ENCODE measurements at regions not wholly inside any gene's neighbourhood (a gene's known extent, or its start where the extent isn't known, plus 50 kb on each side); places are given as distances from the start of the nearest gene placed in this dataset.
A peak's percentile ranks its signal among the peaks of the same experiment; 100 is the strongest.
"Not testable (repeated sequence)": the region's sequence is repeated elsewhere in the genome, so short reads cannot be mapped to it uniquely, and the experiment has no call there.

DNA sequence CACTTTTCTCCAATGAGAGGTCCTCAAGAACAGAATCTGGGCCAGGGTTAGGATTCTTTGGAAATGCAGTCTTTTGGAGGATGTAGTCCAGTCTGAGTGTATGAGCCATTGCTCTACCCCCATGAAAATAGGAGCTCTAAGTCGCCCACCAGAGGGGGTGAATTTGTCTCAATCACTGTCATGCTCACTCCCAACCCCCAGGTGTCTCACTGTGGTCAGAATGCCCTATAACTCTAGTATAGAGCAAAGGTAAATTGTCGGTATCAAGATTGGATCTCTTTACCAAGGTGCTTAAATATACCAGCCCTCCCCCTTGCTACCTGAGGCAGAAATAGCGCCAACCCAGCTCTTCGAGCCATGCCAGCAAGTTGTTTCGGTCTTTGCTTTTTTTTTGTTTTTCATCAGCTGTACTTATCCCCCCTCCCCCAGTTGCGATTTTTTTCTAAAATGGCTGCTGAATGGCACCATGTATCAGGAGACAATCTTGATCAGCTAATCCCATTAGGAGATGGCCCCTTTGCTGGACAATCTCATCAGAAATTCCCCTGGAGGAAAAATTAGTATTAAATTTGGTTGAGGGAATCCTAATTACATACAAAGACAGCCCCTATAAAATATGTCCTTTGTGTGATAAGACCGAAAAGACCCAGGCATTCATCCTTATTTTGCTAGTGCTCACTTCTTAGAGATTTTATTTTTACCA, 130.7 kb downstream of the EBLN2 start:
- ChIA-PET CTCF (interaction anchor here (0.6 to 0.8 kb wide), 4 partner anchors 170 to 500 kb away, joined by 3 to 12 read pairs (median 8); no protein-coding TSS in a partner anchor), POLR2A (no interaction called here)
- intact Hi-C loops (cut with micrococcal nuclease; ENCODE audit: unreplicated experiment) (no loop called here), in situ Hi-C loops (cut with HindIII; ENCODE audit: low pct_unique_long_range_greater_than_20kb, low sequenced_read_pairs) (no loop called here)
- Histone ChIP-seq H3K36me3 (ENCODE audit: control insufficient read depth, insufficient read depth, low read length) (no peaks in the 10 kb centered on the region), H3K9me3 (ENCODE audit: control insufficient read depth, insufficient read depth, low read depth, low read length) (no peaks in the 10 kb centered on the region), H3K4me3 (ENCODE audit: low read depth in 2 of 2, low read length in 2 of 2) (no peak overlapping the region), H3K4me1 (ENCODE audit: control insufficient read depth, insufficient read depth, low read length) (no peaks in the 10 kb centered on the region), H3K27me3 (ENCODE audit: control insufficient read depth, insufficient read depth, low read length) (no peaks in the 10 kb centered on the region), H3K27ac (ENCODE audit: low read length) (no peak overlapping the region)
- ATAC-seq (no peak), DNase-seq (ENCODE audit: low read depth, low spot score) (no peak)
- TF ChIP-seq, protein P1, sequence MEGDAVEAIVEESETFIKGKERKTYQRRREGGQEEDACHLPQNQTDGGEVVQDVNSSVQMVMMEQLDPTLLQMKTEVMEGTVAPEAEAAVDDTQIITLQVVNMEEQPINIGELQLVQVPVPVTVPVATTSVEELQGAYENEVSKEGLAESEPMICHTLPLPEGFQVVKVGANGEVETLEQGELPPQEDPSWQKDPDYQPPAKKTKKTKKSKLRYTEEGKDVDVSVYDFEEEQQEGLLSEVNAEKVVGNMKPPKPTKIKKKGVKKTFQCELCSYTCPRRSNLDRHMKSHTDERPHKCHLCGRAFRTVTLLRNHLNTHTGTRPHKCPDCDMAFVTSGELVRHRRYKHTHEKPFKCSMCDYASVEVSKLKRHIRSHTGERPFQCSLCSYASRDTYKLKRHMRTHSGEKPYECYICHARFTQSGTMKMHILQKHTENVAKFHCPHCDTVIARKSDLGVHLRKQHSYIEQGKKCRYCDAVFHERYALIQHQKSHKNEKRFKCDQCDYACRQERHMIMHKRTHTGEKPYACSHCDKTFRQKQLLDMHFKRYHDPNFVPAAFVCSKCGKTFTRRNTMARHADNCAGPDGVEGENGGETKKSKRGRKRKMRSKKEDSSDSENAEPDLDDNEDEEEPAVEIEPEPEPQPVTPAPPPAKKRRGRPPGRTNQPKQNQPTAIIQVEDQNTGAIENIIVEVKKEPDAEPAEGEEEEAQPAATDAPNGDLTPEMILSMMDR (IDR thresholded peaks at IDR 0.05) = peak; percentile 11; the same call in 1 of the 2 replicates
- no peak for TF ChIP-seq TCF7L2 (IDR thresholded peaks at IDR 0.05; ENCODE audit: low read depth, low read length)
- BruUV-seq (replicated peaks) = no TSS peak

DNA sequence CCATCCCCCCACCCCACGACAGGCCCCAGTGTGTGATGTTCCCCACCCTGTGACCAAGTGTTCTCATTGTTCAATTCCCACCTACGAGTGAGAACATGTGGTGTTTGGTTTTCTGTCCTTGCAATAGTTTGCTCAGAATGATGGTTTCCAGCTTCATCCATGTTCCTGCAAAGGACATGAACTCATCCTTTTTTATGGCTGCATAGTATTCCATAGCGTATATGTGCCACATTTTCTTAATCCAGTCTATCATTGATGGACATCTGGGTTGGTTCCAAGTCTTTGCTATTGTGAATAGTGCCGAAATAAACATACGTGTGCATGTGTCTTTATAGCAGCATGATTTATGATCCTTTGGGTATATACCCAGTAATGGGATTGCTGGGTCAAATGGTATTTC, 132.5 kb downstream of the EBLN2 start:
- intact Hi-C loops (cut with micrococcal nuclease; ENCODE audit: unreplicated experiment) = not testable (repeated sequence)

DNA sequence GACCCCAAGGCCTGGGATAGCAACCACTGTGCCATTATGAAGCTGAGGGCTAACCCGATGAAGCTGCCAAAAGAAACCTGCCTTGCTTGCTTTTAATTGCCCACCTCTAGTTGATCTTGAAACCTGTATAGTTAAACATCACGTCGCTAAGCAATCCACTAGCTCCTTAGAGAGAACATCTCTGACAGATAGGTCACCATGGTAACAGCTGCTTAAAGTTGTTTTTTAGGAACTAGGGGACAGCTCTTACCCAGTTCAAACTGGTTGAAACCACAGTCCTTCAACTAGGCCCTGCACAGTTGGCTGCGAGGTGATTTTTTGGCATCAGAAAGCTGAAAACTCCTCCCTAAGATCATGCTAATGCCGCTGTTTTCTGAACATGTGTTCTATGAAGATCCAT, 135.7 kb downstream of the EBLN2 start:
- intact Hi-C loops (cut with micrococcal nuclease; ENCODE audit: unreplicated experiment) = no loop called here

More for the DNA sequence above, 132.5 kb downstream of the EBLN2 start:
- POLR2A ChIA-PET; H3K9me3 ChIP-seq (ENCODE audit: control insufficient read depth, insufficient read depth, low read depth, low read length); BruUV-seq (replicated peaks); H3K4me1 ChIP-seq (ENCODE audit: control insufficient read depth, insufficient read depth, low read length); H3K36me3 ChIP-seq (ENCODE audit: control insufficient read depth, insufficient read depth, low read length); H3K27me3 ChIP-seq (ENCODE audit: control insufficient read depth, insufficient read depth, low read length); DNase-seq (ENCODE audit: low read depth, low spot score); H3K4me3 ChIP-seq (ENCODE audit: low read depth in 2 of 2, low read length in 2 of 2); ATAC-seq; H3K27ac ChIP-seq (ENCODE audit: low read length); CTCF ChIA-PET; in situ Hi-C loops (cut with HindIII; ENCODE audit: low pct_unique_long_range_greater_than_20kb, low sequenced_read_pairs): not testable (repeated sequence)

DNA sequence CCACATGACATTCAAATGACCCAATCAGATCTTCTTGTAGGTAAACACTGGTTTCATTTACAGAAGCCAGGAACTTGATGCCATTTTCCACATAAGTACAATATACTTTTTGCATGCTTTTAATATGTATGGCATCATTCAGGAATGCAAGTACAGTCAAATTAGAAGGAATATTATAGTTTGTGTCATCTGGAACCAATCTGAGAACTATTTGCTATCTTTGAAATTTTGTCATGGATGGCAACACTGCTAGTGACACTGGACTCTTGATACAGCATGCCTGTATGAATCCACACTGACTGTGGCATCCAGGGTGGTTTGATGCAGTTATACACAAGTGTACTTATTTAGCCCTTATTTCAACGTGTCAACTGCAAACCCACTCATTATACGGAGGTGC, 141.6 kb downstream of the EBLN2 start:
- ATAC-seq (no peak), DNase-seq (ENCODE audit: low read depth, low spot score) (no peak)
- peaks cover 3% of the 10 kb centered on the region; the same call in 1 of the 2 replicates for H3K27me3 ChIP-seq (ENCODE audit: control insufficient read depth, insufficient read depth, low read length)
- no peaks in the 10 kb centered on the region for H3K4me1 ChIP-seq (ENCODE audit: control insufficient read depth, insufficient read depth, low read length)
- intact Hi-C loops (cut with micrococcal nuclease; ENCODE audit: unreplicated experiment) = no loop called here
- ChIA-PET POLR2A (no interaction called here), CTCF (no interaction called here)
- TF ChIP-seq, protein P2, sequence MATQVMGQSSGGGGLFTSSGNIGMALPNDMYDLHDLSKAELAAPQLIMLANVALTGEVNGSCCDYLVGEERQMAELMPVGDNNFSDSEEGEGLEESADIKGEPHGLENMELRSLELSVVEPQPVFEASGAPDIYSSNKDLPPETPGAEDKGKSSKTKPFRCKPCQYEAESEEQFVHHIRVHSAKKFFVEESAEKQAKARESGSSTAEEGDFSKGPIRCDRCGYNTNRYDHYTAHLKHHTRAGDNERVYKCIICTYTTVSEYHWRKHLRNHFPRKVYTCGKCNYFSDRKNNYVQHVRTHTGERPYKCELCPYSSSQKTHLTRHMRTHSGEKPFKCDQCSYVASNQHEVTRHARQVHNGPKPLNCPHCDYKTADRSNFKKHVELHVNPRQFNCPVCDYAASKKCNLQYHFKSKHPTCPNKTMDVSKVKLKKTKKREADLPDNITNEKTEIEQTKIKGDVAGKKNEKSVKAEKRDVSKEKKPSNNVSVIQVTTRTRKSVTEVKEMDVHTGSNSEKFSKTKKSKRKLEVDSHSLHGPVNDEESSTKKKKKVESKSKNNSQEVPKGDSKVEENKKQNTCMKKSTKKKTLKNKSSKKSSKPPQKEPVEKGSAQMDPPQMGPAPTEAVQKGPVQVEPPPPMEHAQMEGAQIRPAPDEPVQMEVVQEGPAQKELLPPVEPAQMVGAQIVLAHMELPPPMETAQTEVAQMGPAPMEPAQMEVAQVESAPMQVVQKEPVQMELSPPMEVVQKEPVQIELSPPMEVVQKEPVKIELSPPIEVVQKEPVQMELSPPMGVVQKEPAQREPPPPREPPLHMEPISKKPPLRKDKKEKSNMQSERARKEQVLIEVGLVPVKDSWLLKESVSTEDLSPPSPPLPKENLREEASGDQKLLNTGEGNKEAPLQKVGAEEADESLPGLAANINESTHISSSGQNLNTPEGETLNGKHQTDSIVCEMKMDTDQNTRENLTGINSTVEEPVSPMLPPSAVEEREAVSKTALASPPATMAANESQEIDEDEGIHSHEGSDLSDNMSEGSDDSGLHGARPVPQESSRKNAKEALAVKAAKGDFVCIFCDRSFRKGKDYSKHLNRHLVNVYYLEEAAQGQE (IDR thresholded peaks at IDR 0.05; ENCODE audit: insufficient read depth in 1 of 2, low read depth in 2 of 2, low read length in 1 of 2) = no peak
- TF ChIP-seq POLR2AphosphoS5 (IDR thresholded peaks at IDR 0.05; ENCODE audit: low read depth, low read length) = no peak
- TF ChIP-seq, protein P1 (IDR thresholded peaks at IDR 0.05) = no peak
- no peak for TF ChIP-seq SIN3A (IDR thresholded peaks at IDR 0.05; ENCODE audit: borderline replicate concordance, insufficient read depth, low read depth, low read length)
- TF ChIP-seq TCF7L2 (IDR thresholded peaks at IDR 0.05; ENCODE audit: low read depth, low read length) = no peak
- H3K4me3 ChIP-seq (ENCODE audit: low read depth in 2 of 2, low read length in 2 of 2) = no peak overlapping the region
- H3K27ac ChIP-seq (ENCODE audit: low read length) = no peak overlapping the region
- BruUV-seq (replicated peaks) = no TSS peak
- H3K36me3 ChIP-seq (ENCODE audit: control insufficient read depth, insufficient read depth, low read length) = no peaks in the 10 kb centered on the region
- in situ Hi-C loops (cut with HindIII; ENCODE audit: low pct_unique_long_range_greater_than_20kb, low sequenced_read_pairs) = no loop called here
- no peaks in the 10 kb centered on the region for H3K9me3 ChIP-seq (ENCODE audit: control insufficient read depth, insufficient read depth, low read depth, low read length)

More for the DNA sequence above, 135.7 kb downstream of the EBLN2 start:
- Histone ChIP-seq H3K36me3 (ENCODE audit: control insufficient read depth, insufficient read depth, low read length) (no peaks in the 10 kb centered on the region), H3K4me3 (ENCODE audit: low read depth in 2 of 2, low read length in 2 of 2) (no peak overlapping the region), H3K9me3 (ENCODE audit: control insufficient read depth, insufficient read depth, low read depth, low read length) (no peaks in the 10 kb centered on the region), H3K4me1 (ENCODE audit: control insufficient read depth, insufficient read depth, low read length) (no peaks in the 10 kb centered on the region), H3K27me3 (ENCODE audit: control insufficient read depth, insufficient read depth, low read length) (peaks cover 3% of the 10 kb centered on the region; the same call in 1 of the 2 replicates), H3K27ac (ENCODE audit: low read length) (no peak overlapping the region)
- BruUV-seq (replicated peaks) = no TSS peak
- DNase-seq (ENCODE audit: low read depth, low spot score) (no peak), ATAC-seq (no peak)
- ChIA-PET CTCF (no interaction called here), POLR2A (no interaction called here)
- no peak for TF ChIP-seq SIN3A (IDR thresholded peaks at IDR 0.05; ENCODE audit: borderline replicate concordance, insufficient read depth, low read depth, low read length)
- in situ Hi-C loops (cut with HindIII; ENCODE audit: low pct_unique_long_range_greater_than_20kb, low sequenced_read_pairs) = no loop called here

Data from Panc1 (cell line).